Natural killer cell (primary cell): ENCODE measurements at regions not wholly inside any gene's neighbourhood (a gene's known extent, or its start where the extent isn't known, plus 50 kb on each side); places are given as distances from the start of the nearest gene placed in this dataset.

Source experiments
- ATAC-seq, 3 donors: fragments of 150-1000 bp in 2 of 3; fragments of 200-7000 bp in 1 of 3; cut with Tn5 transposase; 1 replicate in 1 of 3; 2 replicates in 2 of 3; pipeline ENCODE4 v1.10.0; 2021; ENCODE audit warnings: mild to moderate bottlenecking in 2 of 3, moderate library complexity in 2 of 3
- DNase-seq, 2 donors: peaks; one replicate each; pipeline versions ENCODE4 v3.0.0 to v3.0.0-alpha.2; 2013 to 2021; ENCODE audit warnings: mixed read lengths in 1 of 2
- H3K27ac ChIP-seq: one replicate; pipeline ENCODE4 v1.5.1; 2013; ENCODE audit warnings: mild to moderate bottlenecking, low read length
- H3K27me3 ChIP-seq: one replicate; pipeline ENCODE4 v1.6.1; 2013; ENCODE audit warnings: low read length; ENCODE audit not compliant: control insufficient read depth, insufficient read depth
- H3K36me3 ChIP-seq: one replicate; pipeline ENCODE4 v1.6.1; 2013; ENCODE audit warnings: low read length; ENCODE audit not compliant: control insufficient read depth, insufficient read depth
- H3K4me1 ChIP-seq: one replicate; pipeline ENCODE4 v1.6.1; 2013; ENCODE audit warnings: low read length; ENCODE audit not compliant: control insufficient read depth, insufficient read depth
- H3K4me3 ChIP-seq: one replicate; pipeline ENCODE4 v1.5.1; 2013; ENCODE audit warnings: low read length
- H3K9me3 ChIP-seq: one replicate; pipeline ENCODE4 v1.6.1; 2013; ENCODE audit warnings: low read length; ENCODE audit not compliant: control insufficient read depth, insufficient read depth
- H3K27ac Mint-ChIP-seq, 2 donors: one replicate each; pipeline ENCODE4 v1.8.0; 2022; ENCODE audit warnings: mild to moderate bottlenecking in 2 of 2, mixed read lengths in 2 of 2, moderate library complexity in 1 of 2
- H3K27me3 Mint-ChIP-seq, 2 donors: one replicate each; pipeline ENCODE4 v1.8.0; 2022; ENCODE audit warnings: low read depth in 2 of 2, mixed read lengths in 2 of 2
- H3K36me3 Mint-ChIP-seq: one replicate; pipeline ENCODE4 v1.8.0; 2022; ENCODE audit warnings: mixed read lengths
- H3K4me1 Mint-ChIP-seq, 2 donors: one replicate each; pipeline ENCODE4 v1.8.0; 2022; ENCODE audit warnings: mixed read lengths in 2 of 2
- H3K4me3 Mint-ChIP-seq: one replicate; pipeline ENCODE4 v1.8.0; 2022; ENCODE audit warnings: mild to moderate bottlenecking, moderate library complexity, mixed read lengths
- H3K9me3 Mint-ChIP-seq, 2 donors: one replicate each; pipeline ENCODE4 v1.8.0; 2022; ENCODE audit warnings: mixed read lengths in 2 of 2
- CTCF ChIP-seq: fragments of 200-600 bp; IDR thresholded peaks from one replicate; pipeline ENCODE4 v1.8.0; 2022; ENCODE audit warnings: antibody characterized with exemption
- WGBS: methylation state at CpG from one replicate; pipeline ENCODE4 v1.1.7; 2013; ENCODE audit warnings: missing lambda C conversion rate; ENCODE audit not compliant: insufficient coverage; 5-methylcytosine and 5-hydroxymethylcytosine counted together
- intact Hi-C: fragments of 100-400 bp; cut with micrococcal nuclease; formaldehyde crosslinking; loops from one replicate; pipeline ENCODE4 v1.14.2; 2022

- no peaks in the 10 kb centered on the region for H3K27me3 Mint-ChIP-seq
- H3K4me1 ChIP-seq, result no peaks in the 10 kb centered on the region
- H3K27ac ChIP-seq, result no peak overlapping the region
- no peaks in the 10 kb centered on the region for H3K36me3 ChIP-seq
- 0% methylated on average over 1 of the region's 1 CpG for WGBS
- DNase-seq (no peak), ATAC-seq (no peak)
- TF ChIP-seq CTCF, result no peak
- peaks cover 10% of the 10 kb centered on the region for H3K36me3 Mint-ChIP-seq
- intact Hi-C loops, result no loop called here
- no peaks in the 10 kb centered on the region for H3K27me3 ChIP-seq
- H3K9me3 ChIP-seq, result no peaks in the 10 kb centered on the region
- no peak overlapping the region for H3K4me3 Mint-ChIP-seq
- no peaks in the 10 kb centered on the region for H3K4me1 Mint-ChIP-seq
- H3K27ac Mint-ChIP-seq, result no peak overlapping the region
- H3K9me3 Mint-ChIP-seq, result peaks cover 6 to 7% of the 10 kb centered on the region in 2 donors
- H3K4me3 ChIP-seq, result no peak overlapping the region
Observed at GRCh38 chr10:6363511-6363910, 160.8 kb downstream of the PFKFB3 start.

GRCh38 chr10:6364283-6364682 is 161.6 kb downstream of the PFKFB3 start:
- ATAC-seq, result no peak
- Histone ChIP-seq H3K9me3 (no peaks in the 10 kb centered on the region), H3K27me3 (no peaks in the 10 kb centered on the region), H3K4me1 (no peaks in the 10 kb centered on the region), H3K4me3 (no peak overlapping the region), H3K36me3 (no peaks in the 10 kb centered on the region), H3K27ac (no peak overlapping the region)
- Mint-ChIP-seq H3K27me3 (no peaks in the 10 kb centered on the region), H3K27ac (no peak overlapping the region), H3K36me3 (peaks cover 10% of the 10 kb centered on the region), H3K4me3 (no peak overlapping the region), H3K4me1 (no peaks in the 10 kb centered on the region), H3K9me3 (peaks cover 5 to 6% of the 10 kb centered on the region in 2 donors)
- DNase-seq, result no peak
- intact Hi-C loops, result no loop called here
- no peak for TF ChIP-seq CTCF
- 93% methylated on average over 2 of the region's 2 CpGs for WGBS

DNA sequence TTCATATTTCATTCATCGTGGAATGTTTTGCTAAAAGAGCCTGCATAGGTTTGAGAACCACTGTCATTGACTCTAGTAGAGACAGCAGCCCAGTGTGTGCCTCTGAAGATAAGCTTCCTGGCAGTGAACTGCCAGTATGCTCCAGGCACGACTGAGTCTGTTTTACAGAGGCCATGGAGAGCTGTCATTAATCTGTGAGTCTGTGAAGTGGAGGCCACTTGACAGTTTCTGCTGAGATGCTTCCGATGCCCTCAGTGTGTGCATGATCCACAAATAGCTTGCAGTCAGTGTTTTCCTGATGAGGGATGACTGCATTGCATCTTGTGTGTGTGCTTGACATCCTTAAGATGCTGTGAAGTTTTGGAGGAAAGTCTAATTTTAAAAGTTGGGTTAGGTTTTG is 162.2 kb downstream of the PFKFB3 start:
- ATAC-seq (no peak), DNase-seq (no peak)
- H3K4me1 Mint-ChIP-seq, result no peaks in the 10 kb centered on the region
- intact Hi-C loops, result no loop called here
- H3K4me3 Mint-ChIP-seq, result no peak overlapping the region
- Histone ChIP-seq H3K9me3 (no peaks in the 10 kb centered on the region), H3K4me3 (no peak overlapping the region), H3K36me3 (no peaks in the 10 kb centered on the region), H3K27me3 (no peaks in the 10 kb centered on the region), H3K4me1 (no peaks in the 10 kb centered on the region), H3K27ac (no peak overlapping the region)
- H3K36me3 Mint-ChIP-seq, result peaks cover 10% of the 10 kb centered on the region
- H3K9me3 Mint-ChIP-seq, result peaks cover 4 to 5% of the 10 kb centered on the region in 2 donors
- 93% methylated on average over 3 of the region's 3 CpGs for WGBS
- H3K27me3 Mint-ChIP-seq, result no peaks in the 10 kb centered on the region
- no peak overlapping the region for H3K27ac Mint-ChIP-seq
- TF ChIP-seq CTCF, result no peak

DNA sequence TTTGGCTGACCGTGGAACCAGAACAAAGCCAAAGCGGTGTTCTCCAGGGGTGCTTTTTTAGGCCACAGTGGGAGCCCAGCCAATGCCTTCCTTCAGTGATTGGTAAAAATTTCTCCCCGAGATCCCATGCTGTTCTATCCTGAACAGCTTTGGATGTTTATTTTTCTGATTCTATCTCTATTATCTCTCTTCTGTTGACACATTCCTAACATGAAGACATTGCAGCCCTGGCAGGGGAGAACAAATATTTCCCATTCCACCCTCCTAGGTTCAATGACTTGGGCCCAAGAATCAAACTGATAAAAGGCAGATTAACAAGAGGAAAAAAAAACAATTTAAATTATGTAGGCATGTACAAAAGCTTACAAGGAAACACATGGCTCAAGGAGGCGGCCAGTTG is 162.7 kb downstream of the PFKFB3 start:
- no peak overlapping the region for H3K27ac Mint-ChIP-seq
- H3K36me3 Mint-ChIP-seq, result peaks cover 7% of the 10 kb centered on the region
- no peak overlapping the region for H3K27ac ChIP-seq
- no peaks in the 10 kb centered on the region for H3K27me3 ChIP-seq
- no peak for ATAC-seq
- 97% methylated on average over 4 of the region's 4 CpGs for whole genome bisulfite sequencing
- H3K4me1 Mint-ChIP-seq, result no peaks in the 10 kb centered on the region
- no peak for DNase-seq
- no peaks in the 10 kb centered on the region for H3K9me3 ChIP-seq
- no peak for TF ChIP-seq CTCF
- H3K27me3 Mint-ChIP-seq, result no peaks in the 10 kb centered on the region
- intact Hi-C loops, result no loop called here
- no peak overlapping the region for H3K4me3 ChIP-seq
- H3K4me3 Mint-ChIP-seq, result no peak overlapping the region
- H3K9me3 Mint-ChIP-seq, result peaks cover 4% of the 10 kb centered on the region in 2 donors
- no peaks in the 10 kb centered on the region for H3K36me3 ChIP-seq
- H3K4me1 ChIP-seq, result no peaks in the 10 kb centered on the region
